PC-9 (cell line): ENCODE measurements at regions not wholly inside any gene's neighbourhood (a gene's known extent, or its start where the extent isn't known, plus 50 kb on each side); places are given as distances from the start of the nearest gene placed in this dataset.

Source experiments
- BruUV-seq: library from RNA; stranded (reverse); fragments of 400-500 nt; replicated peaks from 2 replicates; lab custom pipeline; 2021; lab: Mats Ljungman, UMichigan
- CTCF ChIA-PET: fragments of 300-600 bp; sonication (Branson Sonifier 250); formaldehyde crosslinking; loops from one replicate; lab custom pipeline; 2022; ENCODE audit warnings: antibody characterized with exemption; lab: Charles Lee
- POLR2A ChIA-PET: fragments of 300-600 bp; sonication (Branson Sonifier 250); formaldehyde crosslinking; loops from one replicate; lab custom pipeline; 2022; ENCODE audit warnings: antibody characterized with exemption; ENCODE audit not compliant: unreplicated experiment; lab: Charles Lee
- DNase-seq, 2 experiments: peaks; one replicate each; pipeline versions ENCODE4 v3.0.0 to v3.0.0-alpha.2; 2015 to 2022; ENCODE audit warnings: mixed read lengths in 1 of 2
- H2AFZ ChIP-seq: fragments of 200-600 bp; sonication (generic); 2 replicates; pipeline ENCODE4 v1.8.1; 2017; ENCODE audit warnings: antibody characterized with exemption
- H3F3A ChIP-seq: fragments of 200-600 bp; sonication (generic); 2 replicates; pipeline ENCODE4 v1.8.1; 2017; ENCODE audit warnings: antibody characterized with exemption, mild to moderate bottlenecking, low read depth; ENCODE audit not compliant: insufficient read depth
- H3K27ac ChIP-seq: fragments of 200-600 bp; sonication (generic); 2 replicates; pipeline ENCODE4 v1.6.1; 2016; ENCODE audit warnings: mixed run types
- H3K27me3 ChIP-seq: fragments of 200-600 bp; sonication (generic); 2 replicates; pipeline ENCODE4 v1.6.1; 2016; ENCODE audit warnings: low read depth, mixed run types; ENCODE audit not compliant: insufficient read depth
- H3K36me3 ChIP-seq: fragments of 200-600 bp; sonication (generic); 2 replicates; pipeline ENCODE4 v1.6.1; 2016; ENCODE audit warnings: low read depth, mixed run types
- H3K4me1 ChIP-seq: fragments of 200-600 bp; sonication (generic); replicated peaks from 2 replicates; pipeline ENCODE4 v1.6.1; 2016; ENCODE audit warnings: mixed run types; ENCODE audit not compliant: insufficient read depth
- H3K4me2 ChIP-seq: fragments of 200-600 bp; sonication (generic); 2 replicates; pipeline ENCODE4 v1.6.1; 2017; ENCODE audit warnings: mixed run types
- H3K4me3 ChIP-seq: fragments of 200-600 bp; sonication (generic); 2 replicates; pipeline ENCODE4 v1.6.1; 2016; ENCODE audit warnings: mixed run types
- H3K79me2 ChIP-seq: fragments of 200-600 bp; sonication (generic); 2 replicates; pipeline ENCODE4 v1.6.1; 2017; ENCODE audit warnings: low read depth, mixed run types
- H3K9me2 ChIP-seq: fragments of 200-600 bp; sonication (generic); 2 replicates; pipeline ENCODE4 v1.8.1; 2017; ENCODE audit warnings: mild to moderate bottlenecking; ENCODE audit not compliant: insufficient read depth
- H3K9me3 ChIP-seq: fragments of 200-600 bp; sonication (generic); 2 replicates; pipeline ENCODE4 v1.8.1; 2016; ENCODE audit warnings: low read depth; ENCODE audit not compliant: insufficient read depth
- H4K20me1 ChIP-seq: fragments of 200-600 bp; sonication (generic); 2 replicates; pipeline ENCODE4 v1.8.1; 2017; ENCODE audit not compliant: insufficient read depth
- EZH2 ChIP-seq: fragments of 200-600 bp; sonication (generic); IDR thresholded peaks from 2 replicates; pipeline ENCODE4 v1.8.0; 2017; ENCODE audit warnings: antibody characterized with exemption, low read depth
- intact Hi-C: fragments of 100-400 bp; cut with micrococcal nuclease; formaldehyde crosslinking; loops from one replicate; pipeline ENCODE4 v1.10.0; 2022; ENCODE audit not compliant: unreplicated experiment
- TF ChIP-seq, protein P1 (sequence below): fragments of 200-600 bp; sonication (generic); conservative IDR thresholded peaks from 2 replicates; pipeline ENCODE4 v1.6.1; 2017; ENCODE audit warnings: mixed run types, antibody characterized with exemption, mild to moderate bottlenecking, moderate library complexity

DNA sequence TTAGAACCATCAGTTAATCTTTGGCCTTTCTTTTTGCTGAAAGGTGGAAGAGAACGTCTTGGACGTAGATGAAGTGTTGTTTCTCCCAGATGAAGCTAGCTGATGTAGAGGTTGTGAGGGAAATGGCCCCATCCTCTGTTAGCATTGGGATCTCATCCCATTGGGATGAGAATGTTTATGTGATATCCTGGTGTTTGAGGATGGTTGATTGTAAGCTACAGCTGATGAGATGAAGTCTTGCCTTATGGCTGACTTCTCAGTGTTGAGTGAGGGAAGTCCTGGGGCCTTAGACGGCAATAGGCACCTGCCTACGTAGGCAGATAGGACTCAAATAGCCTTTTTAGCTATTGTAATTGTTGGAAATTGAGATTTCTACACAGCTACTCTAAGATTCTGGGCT, 211.3 kb downstream of the MYCN start:
- BruUV-seq, result no TSS peak
- H3K79me2 ChIP-seq, result no peaks in the 10 kb centered on the region
- H3K4me2 ChIP-seq, result no peak overlapping the region
- no peak for DNase-seq
- no peak overlapping the region for H3K27ac ChIP-seq
- no peak for TF ChIP-seq EZH2
- TF ChIP-seq, protein P1, sequence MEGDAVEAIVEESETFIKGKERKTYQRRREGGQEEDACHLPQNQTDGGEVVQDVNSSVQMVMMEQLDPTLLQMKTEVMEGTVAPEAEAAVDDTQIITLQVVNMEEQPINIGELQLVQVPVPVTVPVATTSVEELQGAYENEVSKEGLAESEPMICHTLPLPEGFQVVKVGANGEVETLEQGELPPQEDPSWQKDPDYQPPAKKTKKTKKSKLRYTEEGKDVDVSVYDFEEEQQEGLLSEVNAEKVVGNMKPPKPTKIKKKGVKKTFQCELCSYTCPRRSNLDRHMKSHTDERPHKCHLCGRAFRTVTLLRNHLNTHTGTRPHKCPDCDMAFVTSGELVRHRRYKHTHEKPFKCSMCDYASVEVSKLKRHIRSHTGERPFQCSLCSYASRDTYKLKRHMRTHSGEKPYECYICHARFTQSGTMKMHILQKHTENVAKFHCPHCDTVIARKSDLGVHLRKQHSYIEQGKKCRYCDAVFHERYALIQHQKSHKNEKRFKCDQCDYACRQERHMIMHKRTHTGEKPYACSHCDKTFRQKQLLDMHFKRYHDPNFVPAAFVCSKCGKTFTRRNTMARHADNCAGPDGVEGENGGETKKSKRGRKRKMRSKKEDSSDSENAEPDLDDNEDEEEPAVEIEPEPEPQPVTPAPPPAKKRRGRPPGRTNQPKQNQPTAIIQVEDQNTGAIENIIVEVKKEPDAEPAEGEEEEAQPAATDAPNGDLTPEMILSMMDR, result no peak
- ChIA-PET POLR2A (no interaction called here), CTCF (no interaction called here)
- H3K36me3 ChIP-seq, result no peaks in the 10 kb centered on the region
- no peaks in the 10 kb centered on the region for H4K20me1 ChIP-seq
- H3F3A ChIP-seq, result no peaks in the 10 kb centered on the region
- no peak overlapping the region for H3K4me3 ChIP-seq
- no peaks in the 10 kb centered on the region for H3K4me1 ChIP-seq
- H3K9me3 ChIP-seq, result no peaks in the 10 kb centered on the region
- intact Hi-C loops, result no loop called here
- no peak overlapping the region for H2AFZ ChIP-seq
- no peaks in the 10 kb centered on the region for H3K9me2 ChIP-seq
- peaks cover 18% of the 10 kb centered on the region; the same call in 1 of the 2 replicates for H3K27me3 ChIP-seq

DNA sequence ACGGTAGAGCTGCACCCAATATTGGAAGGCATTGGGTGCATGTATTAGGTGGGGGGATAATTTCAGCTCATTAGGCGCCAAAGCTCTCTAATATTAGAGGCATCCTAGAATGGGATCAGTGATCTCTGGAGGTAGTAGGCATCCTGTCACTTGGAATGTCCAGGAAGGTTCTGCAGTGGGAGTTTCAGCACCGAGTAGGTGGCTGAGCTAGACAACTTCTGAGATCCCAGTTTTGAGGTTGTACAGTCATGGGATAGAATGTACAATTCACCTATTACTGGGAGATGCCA, 210.9 kb downstream of the MYCN start:
- DNase-seq, result no peak
- no peaks in the 10 kb centered on the region for H3K36me3 ChIP-seq
- POLR2A ChIA-PET, result no interaction called here
- H3K9me2 ChIP-seq, result no peaks in the 10 kb centered on the region
- CTCF ChIA-PET, result no interaction called here
- no peak overlapping the region for H3K4me3 ChIP-seq
- BruUV-seq, result no TSS peak
- no peak overlapping the region for H3K27ac ChIP-seq
- H2AFZ ChIP-seq, result no peak overlapping the region
- intact Hi-C loops, result no loop called here
- H3K4me2 ChIP-seq, result no peak overlapping the region
- H3K4me1 ChIP-seq, result no peaks in the 10 kb centered on the region
- H3K79me2 ChIP-seq, result no peaks in the 10 kb centered on the region
- no peaks in the 10 kb centered on the region for H3K9me3 ChIP-seq
- TF ChIP-seq, protein P1, result no peak
- TF ChIP-seq EZH2, result no peak
- no peaks in the 10 kb centered on the region for H4K20me1 ChIP-seq
- H3F3A ChIP-seq, result no peaks in the 10 kb centered on the region
- peaks cover 16% of the 10 kb centered on the region; the same call in 1 of the 2 replicates for H3K27me3 ChIP-seq

DNA sequence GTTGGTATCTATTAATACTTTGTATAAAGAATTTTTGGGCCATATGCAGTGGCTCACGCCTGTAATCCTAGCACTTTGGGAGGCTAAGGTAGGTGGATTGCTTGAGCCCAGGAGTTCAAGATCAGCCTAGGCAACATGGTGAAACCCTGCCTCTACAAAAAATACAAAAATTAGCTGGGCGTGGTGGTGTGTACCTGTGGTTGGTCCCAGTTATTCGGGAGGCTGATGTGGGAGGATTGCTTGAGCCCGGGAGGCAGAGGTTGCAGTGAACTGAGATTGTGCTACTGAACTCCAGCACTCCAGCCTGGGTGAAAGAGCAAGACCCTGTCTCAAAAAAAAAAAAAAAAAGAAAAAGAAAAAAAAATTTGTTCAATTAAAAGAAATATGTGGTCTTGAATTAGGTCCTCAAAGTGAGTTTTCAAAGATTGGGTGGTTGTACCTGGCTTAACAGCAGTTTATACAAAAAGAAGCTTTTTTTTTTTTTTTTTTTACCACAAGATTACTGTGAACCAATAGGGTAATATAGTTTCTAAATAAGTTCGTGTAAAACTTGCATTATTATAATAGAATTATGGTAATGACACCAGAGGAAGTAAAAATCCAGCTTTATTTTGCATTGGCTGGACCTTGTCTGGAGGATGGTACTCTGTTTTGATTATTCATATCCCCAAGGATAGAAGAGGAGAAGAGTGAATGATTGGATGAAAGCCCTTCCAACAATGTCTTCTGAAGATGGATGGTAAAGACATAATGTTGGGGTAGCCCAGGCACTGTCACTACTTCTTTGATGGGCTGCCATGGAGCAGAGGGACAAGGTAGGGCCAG, 210.3 kb downstream of the MYCN start:
- DNase-seq, result no peak
- Histone ChIP-seq H3K9me3 (no peaks in the 10 kb centered on the region), H2AFZ (no peak overlapping the region), H3K4me1 (no peaks in the 10 kb centered on the region), H3K79me2 (no peaks in the 10 kb centered on the region), H3K36me3 (no peaks in the 10 kb centered on the region), H3K9me2 (no peaks in the 10 kb centered on the region), H3K27me3 (peaks cover 10% of the 10 kb centered on the region; the same call in 1 of the 2 replicates), H3K4me2 (no peak overlapping the region), H3F3A (no peaks in the 10 kb centered on the region), H4K20me1 (no peaks in the 10 kb centered on the region), H3K27ac (no peak overlapping the region), H3K4me3 (no peak overlapping the region)
- CTCF ChIA-PET, result interaction anchor here (0.6 kb wide), 1 partner anchor 558 kb away, joined by 7 read pairs; no protein-coding TSS in a partner anchor
- intact Hi-C loops, result no loop called here
- no peak for TF ChIP-seq EZH2
- TF ChIP-seq, protein P1, result no peak
- POLR2A ChIA-PET, result no interaction called here
- no TSS peak for BruUV-seq
